ENCODE measurements at regions not wholly inside any gene's neighbourhood (a gene's known extent, or its start where the extent isn't known, plus 50 kb on each side); places are given as distances from the start of the nearest gene placed in this dataset.

- Histone ChIP-seq H3K9ac (ENCODE audit: low read length) (no peak overlapping the region), H3K4me3 (ENCODE audit: low read length) (no peak overlapping the region), H4K20me1 (ENCODE audit: insufficient read depth, low read length) (no peaks in the 10 kb centered on the region), H3K36me3 (replicated peaks; ENCODE audit: low read depth, low read length) (no peaks in the 10 kb centered on the region), H3K79me2 (ENCODE audit: low read length) (no peaks in the 10 kb centered on the region), H3K9me3 (ENCODE audit: insufficient read depth, low read length) (no peaks in the 10 kb centered on the region), H3K27me3 (ENCODE audit: low read depth, low read length) (peaks cover 9% of the 10 kb centered on the region), H3K27ac (ENCODE audit: low read length) (no peak overlapping the region), H2AFZ (ENCODE audit: low read depth, low read length) (no peak overlapping the region), H3K4me2 (ENCODE audit: low read length) (no peak overlapping the region), H3K4me1 (ENCODE audit: low read length) (peaks cover 17% of the 10 kb centered on the region)
- no peak for TF ChIP-seq CTCF (IDR thresholded peaks at IDR 0.05; ENCODE audit: low read depth, low read length)
- no peak for TF ChIP-seq EZH2phosphoT487 (IDR thresholded peaks at IDR 0.05; ENCODE audit: low read depth)
These were observed 112.3 kb upstream of the NCOR2 start for GRCh38 chr12:124679533-124680371.

GRCh38 chr12:124679047-124679446, 111.6 kb upstream of the NCOR2 start:
- Histone ChIP-seq H3K9ac (ENCODE audit: low read length) (no peak overlapping the region), H3K27ac (ENCODE audit: low read length) (no peak overlapping the region), H3K36me3 (replicated peaks; ENCODE audit: low read depth, low read length) (no peaks in the 10 kb centered on the region), H3K27me3 (ENCODE audit: low read depth, low read length) (peaks cover 6% of the 10 kb centered on the region), H3K4me3 (ENCODE audit: low read length) (no peak overlapping the region), H3K9me3 (ENCODE audit: insufficient read depth, low read length) (no peaks in the 10 kb centered on the region), H4K20me1 (ENCODE audit: insufficient read depth, low read length) (no peaks in the 10 kb centered on the region), H2AFZ (ENCODE audit: low read depth, low read length) (no peak overlapping the region), H3K4me1 (ENCODE audit: low read length) (peaks cover 12% of the 10 kb centered on the region), H3K79me2 (ENCODE audit: low read length) (no peaks in the 10 kb centered on the region), H3K4me2 (ENCODE audit: low read length) (no peak overlapping the region)
- TF ChIP-seq EZH2phosphoT487 (IDR thresholded peaks at IDR 0.05; ENCODE audit: low read depth) (no peak), CTCF (IDR thresholded peaks at IDR 0.05; ENCODE audit: low read depth, low read length) (no peak)

- peaks cover 12% of the 10 kb centered on the region for H3K4me1 ChIP-seq (ENCODE audit: low read length)
These were observed 111.0 kb upstream of the NCOR2 start for GRCh38 chr12:124678421-124678893.

More at GRCh38 chr12:124678421-124678893, 111.0 kb upstream of the NCOR2 start:
- Histone ChIP-seq H3K27ac (ENCODE audit: low read length) (no peak overlapping the region), H3K9me3 (ENCODE audit: insufficient read depth, low read length) (no peaks in the 10 kb centered on the region), H4K20me1 (ENCODE audit: insufficient read depth, low read length) (no peaks in the 10 kb centered on the region), H3K9ac (ENCODE audit: low read length) (no peak overlapping the region), H3K79me2 (ENCODE audit: low read length) (no peaks in the 10 kb centered on the region), H3K36me3 (replicated peaks; ENCODE audit: low read depth, low read length) (no peaks in the 10 kb centered on the region), H3K4me2 (ENCODE audit: low read length) (no peak overlapping the region), H3K4me3 (ENCODE audit: low read length) (no peak overlapping the region), H2AFZ (ENCODE audit: low read depth, low read length) (no peak overlapping the region), H3K27me3 (ENCODE audit: low read depth, low read length) (peaks cover 6% of the 10 kb centered on the region)
- no peak for TF ChIP-seq EZH2phosphoT487 (IDR thresholded peaks at IDR 0.05; ENCODE audit: low read depth)
- TF ChIP-seq CTCF (IDR thresholded peaks at IDR 0.05; ENCODE audit: low read depth, low read length), result no peak
